ENCODE measurements at regions not wholly inside any gene's neighbourhood (a gene's known extent, or its start where the extent isn't known, plus 50 kb on each side); places are given as distances from the start of the nearest gene placed in this dataset.

DNA sequence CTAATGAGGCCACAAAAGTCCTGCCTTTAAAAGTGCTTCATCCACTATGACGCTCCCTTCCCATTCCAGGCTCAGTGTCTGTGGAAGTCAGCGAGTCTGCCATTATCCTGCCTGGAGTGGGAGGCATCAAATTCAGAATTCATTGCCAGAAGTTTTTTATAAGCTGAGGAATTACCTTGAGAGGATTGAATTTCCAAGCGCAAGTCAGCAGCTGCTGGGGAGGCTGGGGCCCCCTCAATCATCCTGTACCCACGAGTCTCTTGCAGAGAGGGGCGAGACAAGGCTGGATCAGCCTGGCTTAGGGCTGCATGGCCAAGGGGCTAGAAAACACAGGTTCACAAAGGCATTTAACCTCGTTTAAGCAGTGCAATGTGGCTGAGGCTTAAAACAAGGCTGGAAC lies 170.5 kb upstream of the NOCT start:
- no peak for TF ChIP-seq CTCF (IDR thresholded peaks at IDR 0.05 in 8 of 11, conservative IDR thresholded peaks at IDR 0.05 in 3 of 11)
- no peak for TF ChIP-seq POLR2AphosphoS5 (IDR thresholded peaks at IDR 0.05)
- no peak for TF ChIP-seq POLR2A (IDR thresholded peaks at IDR 0.05)
